ENCODE measurements at regions not wholly inside any gene's neighbourhood (a gene's known extent, or its start where the extent isn't known, plus 50 kb on each side); places are given as distances from the start of the nearest gene placed in this dataset.

GRCh38 chr10:89924261-89924660, 222.9 kb downstream of the KIF20B start:
- TF ChIP-seq CTCF (IDR thresholded peaks at IDR 0.05; ENCODE audit: borderline replicate concordance, extremely low read depth, insufficient read depth): no peak
- H3K9ac ChIP-seq (ENCODE audit: low read length in 3 of 3): no peak overlapping the region
- H3K27me3 ChIP-seq (ENCODE audit: control insufficient read depth, insufficient read depth, low read length): no peaks in the 10 kb centered on the region
- H3K4me3 ChIP-seq (ENCODE audit: low read length in 3 of 3): no peak overlapping the region
- DNase-seq: no peak
- H3K36me3 ChIP-seq (ENCODE audit: control insufficient read depth in 2 of 3, insufficient read depth in 3 of 3, low read length in 3 of 3): no peaks in the 10 kb centered on the region
- H3K9me3 ChIP-seq (ENCODE audit: control insufficient read depth in 2 of 3, insufficient read depth in 1 of 3, low read length in 3 of 3): no peaks in the 10 kb centered on the region
- H3K27ac ChIP-seq (ENCODE audit: low read depth in 2 of 2, low read length in 2 of 2): no peak overlapping the region
- intact Hi-C loops (cut with DNase I): no loop called here
- no peak for FAIRE-seq
- H3K4me1 ChIP-seq (ENCODE audit: control insufficient read depth in 2 of 3, insufficient read depth in 2 of 3, low read depth in 1 of 3, low read length in 3 of 3): no peaks in the 10 kb centered on the region

- Histone ChIP-seq H3K27me3 (ENCODE audit: control insufficient read depth, insufficient read depth, low read length) (no peaks in the 10 kb centered on the region), H3K4me3 (ENCODE audit: low read length in 3 of 3) (no peak overlapping the region), H3K27ac (ENCODE audit: low read depth in 2 of 2, low read length in 2 of 2) (no peak overlapping the region), H3K9ac (ENCODE audit: low read length in 3 of 3) (no peak overlapping the region), H3K36me3 (ENCODE audit: control insufficient read depth in 2 of 3, insufficient read depth in 3 of 3, low read length in 3 of 3) (no peaks in the 10 kb centered on the region), H3K9me3 (ENCODE audit: control insufficient read depth in 2 of 3, insufficient read depth in 1 of 3, low read length in 3 of 3) (no peaks in the 10 kb centered on the region), H3K4me1 (ENCODE audit: control insufficient read depth in 2 of 3, insufficient read depth in 2 of 3, low read depth in 1 of 3, low read length in 3 of 3) (no peaks in the 10 kb centered on the region)
- intact Hi-C loops (cut with DNase I): no loop called here
- no peak for TF ChIP-seq CTCF (IDR thresholded peaks at IDR 0.05; ENCODE audit: borderline replicate concordance, extremely low read depth, insufficient read depth)
- FAIRE-seq: no peak
- DNase-seq: no peak
These were observed 225.3 kb downstream of the KIF20B start for GRCh38 chr10:89926736-89927135.

GRCh38 chr10:89929282-89930026, 228.1 kb downstream of the KIF20B start:
- FAIRE-seq (no peak), DNase-seq (peak in 3 of 5 donors; percentile 16 to 46 (median 39))
- peak overlapping the region in 1 of 3 donors; percentile 4 for H3K4me3 ChIP-seq (ENCODE audit: low read length in 3 of 3)
- no peaks in the 10 kb centered on the region for H3K36me3 ChIP-seq (ENCODE audit: control insufficient read depth in 2 of 3, insufficient read depth in 3 of 3, low read length in 3 of 3)
- intact Hi-C loops (cut with DNase I): no loop called here
- no peaks in the 10 kb centered on the region for H3K27me3 ChIP-seq (ENCODE audit: control insufficient read depth, insufficient read depth, low read length)
- no peaks in the 10 kb centered on the region for H3K4me1 ChIP-seq (ENCODE audit: control insufficient read depth in 2 of 3, insufficient read depth in 2 of 3, low read depth in 1 of 3, low read length in 3 of 3)
- no peak overlapping the region for H3K27ac ChIP-seq (ENCODE audit: low read depth in 2 of 2, low read length in 2 of 2)
- H3K9me3 ChIP-seq (ENCODE audit: control insufficient read depth in 2 of 3, insufficient read depth in 1 of 3, low read length in 3 of 3): no peaks in the 10 kb centered on the region
- no peak for TF ChIP-seq CTCF (IDR thresholded peaks at IDR 0.05; ENCODE audit: borderline replicate concordance, extremely low read depth, insufficient read depth)
- H3K9ac ChIP-seq (ENCODE audit: low read length in 3 of 3): no peak overlapping the region

- no peaks in the 10 kb centered on the region for H3K27me3 ChIP-seq (ENCODE audit: control insufficient read depth, insufficient read depth, low read length)
- TF ChIP-seq CTCF (IDR thresholded peaks at IDR 0.05; ENCODE audit: borderline replicate concordance, extremely low read depth, insufficient read depth): no peak
- H3K9ac ChIP-seq (ENCODE audit: low read length in 3 of 3): no peak overlapping the region
- no peaks in the 10 kb centered on the region for H3K36me3 ChIP-seq (ENCODE audit: control insufficient read depth in 2 of 3, insufficient read depth in 3 of 3, low read length in 3 of 3)
- FAIRE-seq (no peak), DNase-seq (no peak)
- no peaks in the 10 kb centered on the region for H3K4me1 ChIP-seq (ENCODE audit: control insufficient read depth in 2 of 3, insufficient read depth in 2 of 3, low read depth in 1 of 3, low read length in 3 of 3)
- H3K4me3 ChIP-seq (ENCODE audit: low read length in 3 of 3): no peak overlapping the region
- no peaks in the 10 kb centered on the region for H3K9me3 ChIP-seq (ENCODE audit: control insufficient read depth in 2 of 3, insufficient read depth in 1 of 3, low read length in 3 of 3)
- intact Hi-C loops (cut with DNase I): no loop called here
- no peak overlapping the region for H3K27ac ChIP-seq (ENCODE audit: low read depth in 2 of 2, low read length in 2 of 2)
These were observed 236.1 kb downstream of the KIF20B start for GRCh38 chr10:89937494-89937893.

All from kidney (tissue), 13 donors.